Vagina (tissue), 2 donors: ENCODE measurements at regions not wholly inside any gene's neighbourhood (a gene's known extent, or its start where the extent isn't known, plus 50 kb on each side); places are given as distances from the start of the nearest gene placed in this dataset.

ENCODE experiments used
- POLR2A ChIP-seq, 2 donors: fragments of 450-650 bp; IDR thresholded peaks; one replicate each; pipeline ENCODE4 v1.6.1; 2017; ENCODE audit warnings: antibody characterized with exemption in 2 of 2, mild to moderate bottlenecking in 2 of 2, moderate library complexity in 2 of 2
- POLR2AphosphoS5 ChIP-seq, 2 donors: sonication (generic); formaldehyde crosslinking; IDR thresholded peaks; one replicate each; pipeline ENCODE4 v1.9.0; 2017; ENCODE audit warnings: antibody characterized with exemption in 2 of 2, mild to moderate bottlenecking in 2 of 2, low read depth in 1 of 2; ENCODE audit not compliant: insufficient read depth in 1 of 2
- TF ChIP-seq, protein P1 (sequence below), 3 experiments: fragments of 450-650 bp in 2 of 3; fragments of 200-600 bp in 1 of 3; sonication (generic) in 1 of 3; IDR thresholded peaks; one replicate each; pipeline ENCODE4 v1.5.1; 2017 to 2019; ENCODE audit warnings: antibody characterized with exemption in 3 of 3, mild to moderate bottlenecking in 2 of 3, moderate library complexity in 2 of 3

DNA sequence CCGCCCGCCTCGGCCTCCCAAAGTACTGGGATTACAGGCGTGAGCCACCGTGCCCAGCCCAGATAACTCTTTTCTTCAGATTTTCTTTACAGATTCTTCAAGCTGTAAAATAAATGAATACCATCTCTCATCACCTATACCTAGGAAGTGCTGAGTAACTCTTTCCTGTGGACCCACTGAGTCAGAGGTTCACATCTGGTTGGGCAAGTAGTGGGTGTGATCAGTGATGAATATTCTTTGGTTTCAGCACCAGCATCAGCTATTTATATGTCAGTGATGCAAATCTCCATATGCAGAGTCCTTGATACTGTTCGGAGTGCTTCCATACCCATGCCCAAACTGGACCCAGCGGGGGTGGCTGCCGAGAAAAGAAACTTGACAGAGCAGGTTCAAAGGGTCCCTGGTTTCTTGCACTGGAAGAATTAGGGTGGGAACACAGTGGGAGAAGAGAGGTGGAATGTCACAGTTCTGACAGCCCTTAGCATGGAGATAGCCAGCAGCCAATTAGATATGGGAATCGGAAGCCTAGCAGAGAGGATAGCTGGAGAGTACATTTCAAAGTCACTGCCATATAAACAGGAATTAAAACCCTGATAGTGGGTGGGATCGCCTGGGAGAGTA, 64.9 kb upstream of the DDR1 start:
- TF ChIP-seq, protein P1, sequence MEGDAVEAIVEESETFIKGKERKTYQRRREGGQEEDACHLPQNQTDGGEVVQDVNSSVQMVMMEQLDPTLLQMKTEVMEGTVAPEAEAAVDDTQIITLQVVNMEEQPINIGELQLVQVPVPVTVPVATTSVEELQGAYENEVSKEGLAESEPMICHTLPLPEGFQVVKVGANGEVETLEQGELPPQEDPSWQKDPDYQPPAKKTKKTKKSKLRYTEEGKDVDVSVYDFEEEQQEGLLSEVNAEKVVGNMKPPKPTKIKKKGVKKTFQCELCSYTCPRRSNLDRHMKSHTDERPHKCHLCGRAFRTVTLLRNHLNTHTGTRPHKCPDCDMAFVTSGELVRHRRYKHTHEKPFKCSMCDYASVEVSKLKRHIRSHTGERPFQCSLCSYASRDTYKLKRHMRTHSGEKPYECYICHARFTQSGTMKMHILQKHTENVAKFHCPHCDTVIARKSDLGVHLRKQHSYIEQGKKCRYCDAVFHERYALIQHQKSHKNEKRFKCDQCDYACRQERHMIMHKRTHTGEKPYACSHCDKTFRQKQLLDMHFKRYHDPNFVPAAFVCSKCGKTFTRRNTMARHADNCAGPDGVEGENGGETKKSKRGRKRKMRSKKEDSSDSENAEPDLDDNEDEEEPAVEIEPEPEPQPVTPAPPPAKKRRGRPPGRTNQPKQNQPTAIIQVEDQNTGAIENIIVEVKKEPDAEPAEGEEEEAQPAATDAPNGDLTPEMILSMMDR (IDR thresholded peaks at IDR 0.05) = no peak
- TF ChIP-seq POLR2AphosphoS5 (IDR thresholded peaks at IDR 0.05; ENCODE audit: insufficient read depth in 1 of 2, low read depth in 1 of 2) (peak in 1 of 2 donors; percentile 52), POLR2A (IDR thresholded peaks at IDR 0.05) (no peak)
